ENCODE measurements at regions not wholly inside any gene's neighbourhood (a gene's known extent, or its start where the extent isn't known, plus 50 kb on each side); places are given as distances from the start of the nearest gene placed in this dataset.

DNA sequence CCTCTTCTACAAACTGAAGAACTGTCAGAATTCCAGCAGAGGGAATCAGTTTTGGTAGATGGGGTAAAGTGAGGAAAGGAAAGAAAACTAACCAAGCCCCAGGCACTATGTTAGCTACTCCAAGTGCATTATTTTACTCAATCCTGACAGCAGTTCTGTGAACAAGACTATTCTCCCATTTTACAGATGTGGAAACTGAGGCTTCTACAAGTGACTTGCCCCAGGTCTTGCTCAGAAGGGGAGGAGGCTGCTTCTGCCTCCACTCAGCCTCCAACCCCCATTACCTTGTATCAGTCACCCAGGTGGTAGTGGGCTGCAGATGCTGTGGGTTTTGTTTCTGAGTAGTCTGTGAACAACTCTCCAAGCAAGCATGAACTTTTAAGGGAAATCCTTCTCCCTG lies 315.2 kb upstream of the MAF start:
- intact Hi-C loops (cut with DNase I), result no loop called here
- H3K36me3 ChIP-seq, result no peaks in the 10 kb centered on the region
- H3K27ac ChIP-seq, result no peak overlapping the region
- H3K4me1 ChIP-seq (replicated peaks), result no peaks in the 10 kb centered on the region
- no peaks in the 10 kb centered on the region for H3K9me3 ChIP-seq
- H3K4me3 ChIP-seq, result no peak overlapping the region
- no peak for TF ChIP-seq POLR2A (IDR thresholded peaks at IDR 0.05)
- no peak for TF ChIP-seq POLR2AphosphoS5 (IDR thresholded peaks at IDR 0.05)
- TF ChIP-seq, protein P1, sequence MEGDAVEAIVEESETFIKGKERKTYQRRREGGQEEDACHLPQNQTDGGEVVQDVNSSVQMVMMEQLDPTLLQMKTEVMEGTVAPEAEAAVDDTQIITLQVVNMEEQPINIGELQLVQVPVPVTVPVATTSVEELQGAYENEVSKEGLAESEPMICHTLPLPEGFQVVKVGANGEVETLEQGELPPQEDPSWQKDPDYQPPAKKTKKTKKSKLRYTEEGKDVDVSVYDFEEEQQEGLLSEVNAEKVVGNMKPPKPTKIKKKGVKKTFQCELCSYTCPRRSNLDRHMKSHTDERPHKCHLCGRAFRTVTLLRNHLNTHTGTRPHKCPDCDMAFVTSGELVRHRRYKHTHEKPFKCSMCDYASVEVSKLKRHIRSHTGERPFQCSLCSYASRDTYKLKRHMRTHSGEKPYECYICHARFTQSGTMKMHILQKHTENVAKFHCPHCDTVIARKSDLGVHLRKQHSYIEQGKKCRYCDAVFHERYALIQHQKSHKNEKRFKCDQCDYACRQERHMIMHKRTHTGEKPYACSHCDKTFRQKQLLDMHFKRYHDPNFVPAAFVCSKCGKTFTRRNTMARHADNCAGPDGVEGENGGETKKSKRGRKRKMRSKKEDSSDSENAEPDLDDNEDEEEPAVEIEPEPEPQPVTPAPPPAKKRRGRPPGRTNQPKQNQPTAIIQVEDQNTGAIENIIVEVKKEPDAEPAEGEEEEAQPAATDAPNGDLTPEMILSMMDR (IDR thresholded peaks at IDR 0.05), result no peak
- DNase-seq (ENCODE audit: low spot score), result no peak
- no peaks in the 10 kb centered on the region for H3K27me3 ChIP-seq (replicated peaks; ENCODE audit: insufficient read depth)

DNA sequence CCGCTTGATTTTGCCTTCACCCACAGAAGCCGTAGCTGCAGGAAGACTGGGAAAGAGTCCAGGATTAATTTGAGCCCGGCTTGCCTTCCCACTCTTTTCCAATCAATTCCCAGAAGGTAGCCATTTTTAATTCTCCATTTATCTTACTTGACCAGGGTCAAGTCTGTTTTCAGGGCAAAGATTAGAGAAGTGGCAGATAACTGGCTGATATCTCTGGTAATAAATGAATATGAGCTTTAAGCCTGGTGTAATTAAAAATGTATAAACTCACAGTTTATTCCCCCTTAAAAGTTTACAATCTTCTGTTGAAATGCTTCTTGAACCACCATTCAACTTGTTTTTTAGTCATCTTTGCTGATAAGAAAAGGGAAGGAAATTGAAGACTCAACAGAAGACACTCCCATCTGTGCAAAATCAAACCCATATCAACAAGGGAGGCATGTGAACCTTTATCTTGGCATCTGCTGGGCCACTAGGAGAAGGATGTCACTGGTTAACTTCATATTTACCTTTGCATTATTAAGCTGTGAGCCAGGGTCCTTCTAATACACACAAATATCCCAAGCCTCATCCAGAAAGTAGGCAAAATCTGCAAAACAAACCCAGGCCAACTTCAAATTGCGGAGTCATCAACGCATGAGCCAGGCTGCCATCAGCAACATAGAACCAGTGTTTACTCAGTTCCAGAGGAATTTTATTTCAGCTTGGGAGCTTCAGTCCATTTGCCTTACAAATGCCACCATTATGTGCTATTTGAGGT lies 314.6 kb upstream of the MAF start:
- TF ChIP-seq POLR2AphosphoS5 (IDR thresholded peaks at IDR 0.05) (no peak), POLR2A (IDR thresholded peaks at IDR 0.05) (no peak)
- TF ChIP-seq, protein P1 (IDR thresholded peaks at IDR 0.05), result no peak

DNA sequence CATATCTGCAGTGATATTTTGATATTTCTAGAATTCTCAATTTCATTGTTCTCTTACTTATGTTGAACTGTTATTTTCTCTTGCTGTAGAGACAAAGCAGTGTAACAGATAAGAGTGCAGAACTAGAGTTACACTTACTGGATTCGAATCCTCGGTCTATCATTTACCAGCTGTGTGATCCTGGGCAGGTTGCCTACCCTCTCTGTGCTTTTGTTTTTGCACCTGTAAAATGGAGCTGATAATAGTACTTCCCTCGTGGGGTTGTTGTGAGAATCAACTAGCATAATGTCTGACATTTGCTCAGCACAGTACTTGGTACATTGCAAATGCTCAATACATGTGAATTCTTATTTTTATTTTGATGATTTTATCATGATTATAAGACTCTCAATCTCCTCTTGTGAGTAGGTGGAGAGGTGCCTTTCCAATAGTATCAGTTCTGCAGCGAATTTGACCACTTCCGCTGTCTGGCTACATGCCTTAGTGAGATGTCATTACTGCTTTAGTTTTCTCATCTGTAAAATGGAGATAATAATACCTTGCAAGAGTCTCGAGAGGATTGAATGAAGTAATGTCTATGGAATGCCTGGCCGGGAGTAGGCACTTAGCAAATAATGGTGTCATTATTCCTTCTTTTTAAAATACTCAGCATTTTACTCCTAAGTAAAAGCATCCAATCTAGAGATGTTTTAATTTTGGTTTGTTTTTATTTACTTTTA lies 312.2 kb upstream of the MAF start:
- no peaks in the 10 kb centered on the region for H3K4me1 ChIP-seq (replicated peaks)
- 77% methylated on average over 7 of the region's 7 CpGs for WGBS

More for the DNA sequence above, 314.6 kb upstream of the MAF start:
- no peak overlapping the region for H3K4me3 ChIP-seq
- 88% methylated on average over 5 of the region's 5 CpGs for WGBS
- H3K27ac ChIP-seq, result no peak overlapping the region
- H3K4me1 ChIP-seq (replicated peaks), result no peaks in the 10 kb centered on the region
- no peaks in the 10 kb centered on the region for H3K36me3 ChIP-seq
- H3K27me3 ChIP-seq (replicated peaks; ENCODE audit: insufficient read depth), result no peaks in the 10 kb centered on the region
- intact Hi-C loops (cut with DNase I), result no loop called here
- no peaks in the 10 kb centered on the region for H3K9me3 ChIP-seq
- no peak for DNase-seq (ENCODE audit: low spot score)

DNA sequence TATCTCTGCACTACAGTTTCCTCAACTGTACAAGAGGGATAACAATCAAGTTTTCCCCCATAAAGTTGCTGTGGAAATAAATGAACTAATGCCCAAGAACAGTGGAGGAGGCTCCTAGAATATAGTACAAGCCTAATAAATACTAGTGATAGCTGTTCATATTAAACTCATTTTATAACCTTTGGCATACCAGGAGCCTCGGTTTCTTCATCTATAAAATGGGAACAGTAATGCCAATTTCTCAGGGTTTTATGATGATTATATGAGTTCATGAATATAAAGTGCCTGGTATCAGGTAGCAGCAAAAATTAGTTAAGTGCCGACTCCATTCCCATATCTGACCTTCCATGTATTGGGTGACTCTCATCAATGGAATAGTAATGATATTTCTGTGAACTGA lies 311.1 kb upstream of the MAF start:
- Histone ChIP-seq H3K4me1 (replicated peaks) (no peaks in the 10 kb centered on the region), H3K36me3 (no peaks in the 10 kb centered on the region), H3K4me3 (no peak overlapping the region), H3K9me3 (no peaks in the 10 kb centered on the region), H3K27me3 (replicated peaks; ENCODE audit: insufficient read depth) (no peaks in the 10 kb centered on the region), H3K27ac (no peak overlapping the region)
- intact Hi-C loops (cut with DNase I), result no loop called here
- no peak for TF ChIP-seq POLR2AphosphoS5 (IDR thresholded peaks at IDR 0.05)
- TF ChIP-seq, protein P1 (IDR thresholded peaks at IDR 0.05), result no peak
- no peak for TF ChIP-seq POLR2A (IDR thresholded peaks at IDR 0.05)
- no peak for DNase-seq (ENCODE audit: low spot score)
- 73% methylated on average over 2 of the region's 2 CpGs for WGBS

More for the DNA sequence above, 312.2 kb upstream of the MAF start:
- intact Hi-C loops (cut with DNase I), result no loop called here
- TF ChIP-seq POLR2A (IDR thresholded peaks at IDR 0.05) (no peak), POLR2AphosphoS5 (IDR thresholded peaks at IDR 0.05) (no peak)
- TF ChIP-seq, protein P1 (IDR thresholded peaks at IDR 0.05), result no peak
- Histone ChIP-seq H3K4me3 (no peak overlapping the region), H3K36me3 (no peaks in the 10 kb centered on the region), H3K9me3 (no peaks in the 10 kb centered on the region), H3K27me3 (replicated peaks; ENCODE audit: insufficient read depth) (no peaks in the 10 kb centered on the region), H3K27ac (no peak overlapping the region)
- no peak for DNase-seq (ENCODE audit: low spot score)
